Activated CD4-positive, alpha-beta T cell treated with anti-CD3 and anti-CD28 coated beads for 36 hours (primary cell): ENCODE measurements at regions not wholly inside any gene's neighbourhood (a gene's known extent, or its start where the extent isn't known, plus 50 kb on each side); places are given as distances from the start of the nearest gene placed in this dataset.
A peak's percentile ranks its signal among the peaks of the same experiment; 100 is the strongest.

ENCODE experiments used
- ATAC-seq: fragments of 200-7000 bp; cut with Tn5 transposase; one replicate; pipeline ENCODE4 v1.10.0; 2021; ENCODE audit warnings: mild to moderate bottlenecking, moderate library complexity
- CTCF ChIA-PET: fragments of 350-600 bp; sonication (Branson Sonifier 250); formaldehyde crosslinking; loops from one replicate; lab custom pipeline; 2021; ENCODE audit warnings: antibody characterized with exemption; lab: Charles Lee
- POLR2A ChIA-PET: fragments of 350-600 bp; sonication (Branson Sonifier 250); formaldehyde crosslinking; loops from one replicate; lab custom pipeline; 2021; ENCODE audit warnings: antibody characterized with exemption, inconsistent platforms; lab: Charles Lee
- DNase-seq: peaks from one replicate; pipeline ENCODE4 v3.0.0-alpha.2; 2020
- H3K27ac Mint-ChIP-seq: one replicate; pipeline ENCODE4 v1.8.0; 2021; ENCODE audit warnings: mixed read lengths
- H3K27me3 Mint-ChIP-seq: one replicate; pipeline ENCODE4 v1.8.0; 2021; ENCODE audit warnings: mixed read lengths
- H3K36me3 Mint-ChIP-seq: one replicate; pipeline ENCODE4 v1.8.0; 2021; ENCODE audit warnings: low read depth, mixed read lengths
- H3K4me1 Mint-ChIP-seq: one replicate; pipeline ENCODE4 v1.8.0; 2021; ENCODE audit warnings: mixed read lengths
- H3K4me3 Mint-ChIP-seq: one replicate; pipeline ENCODE4 v1.8.0; 2021; ENCODE audit warnings: mild to moderate bottlenecking, moderate library complexity, mixed read lengths
- H3K9me3 Mint-ChIP-seq: one replicate; pipeline ENCODE4 v1.8.0; 2021; ENCODE audit warnings: low read depth, mixed read lengths
- intact Hi-C, 2 experiments: fragments of 100-400 bp; cut with DNase I in 1 of 2; cut with micrococcal nuclease in 1 of 2; formaldehyde crosslinking; loops; one replicate each; pipeline versions ENCODE4 v1.14.2 to v1.15.1; 2022 to 2024; cut with DNase I, micrococcal nuclease

GRCh38 chr2:120936476-120937334 lies 201.0 kb downstream of the GLI2 start:
- intact Hi-C loops, result no loop called here
- H3K9me3 Mint-ChIP-seq, result no peaks in the 10 kb centered on the region
- POLR2A ChIA-PET, result no interaction called here
- H3K4me3 Mint-ChIP-seq, result no peak overlapping the region
- H3K27me3 Mint-ChIP-seq, result no peaks in the 10 kb centered on the region
- H3K4me1 Mint-ChIP-seq, result peaks cover 3% of the 10 kb centered on the region
- no peaks in the 10 kb centered on the region for H3K36me3 Mint-ChIP-seq
- CTCF ChIA-PET, result interaction anchor here (0.7 kb wide), 1 partner anchor 416 kb away, joined by 3 read pairs; no protein-coding TSS in a partner anchor
- no peak for DNase-seq
- H3K27ac Mint-ChIP-seq, result no peak overlapping the region
- ATAC-seq, result no peak

GRCh38 chr2:120937686-120938044 lies 202.0 kb downstream of the GLI2 start:
- intact Hi-C loops, result no loop called here
- ATAC-seq, result no peak
- Mint-ChIP-seq H3K27me3 (no peaks in the 10 kb centered on the region), H3K36me3 (no peaks in the 10 kb centered on the region), H3K9me3 (no peaks in the 10 kb centered on the region), H3K27ac (no peak overlapping the region), H3K4me1 (peaks cover 3% of the 10 kb centered on the region), H3K4me3 (no peak overlapping the region)
- ChIA-PET CTCF (no interaction called here), POLR2A (no interaction called here)
- DNase-seq, result no peak

- no peak for ATAC-seq
- H3K9me3 Mint-ChIP-seq, result no peaks in the 10 kb centered on the region
- no peak overlapping the region for H3K4me3 Mint-ChIP-seq
- ChIA-PET CTCF (no interaction called here), POLR2A (no interaction called here)
- intact Hi-C loops, result no loop called here
- peaks cover 3% of the 10 kb centered on the region for H3K4me1 Mint-ChIP-seq
- DNase-seq, result no peak
- H3K27ac Mint-ChIP-seq, result no peak overlapping the region
- no peaks in the 10 kb centered on the region for H3K27me3 Mint-ChIP-seq
- H3K36me3 Mint-ChIP-seq, result no peaks in the 10 kb centered on the region
Observed at GRCh38 chr2:120938045-120938771, 202.5 kb downstream of the GLI2 start.

GRCh38 chr2:120939595-120940318 lies 204.1 kb downstream of the GLI2 start:
- intact Hi-C loops, result no loop called here
- DNase-seq, result peak; percentile 18
- no peaks in the 10 kb centered on the region for H3K9me3 Mint-ChIP-seq
- POLR2A ChIA-PET, result no interaction called here
- H3K36me3 Mint-ChIP-seq, result no peaks in the 10 kb centered on the region
- CTCF ChIA-PET, result no interaction called here
- H3K4me1 Mint-ChIP-seq, result peaks cover 3% of the 10 kb centered on the region
- no peak overlapping the region for H3K4me3 Mint-ChIP-seq
- no peak overlapping the region for H3K27ac Mint-ChIP-seq
- no peak for ATAC-seq
- H3K27me3 Mint-ChIP-seq, result no peaks in the 10 kb centered on the region

- DNase-seq (no peak), ATAC-seq (no peak)
- intact Hi-C loops, result no loop called here
- H3K27me3 Mint-ChIP-seq, result no peaks in the 10 kb centered on the region
- ChIA-PET POLR2A (no interaction called here), CTCF (no interaction called here)
- no peaks in the 10 kb centered on the region for H3K36me3 Mint-ChIP-seq
- no peaks in the 10 kb centered on the region for H3K9me3 Mint-ChIP-seq
- no peak overlapping the region for H3K4me3 Mint-ChIP-seq
- H3K27ac Mint-ChIP-seq, result no peak overlapping the region
- H3K4me1 Mint-ChIP-seq, result peaks cover 3% of the 10 kb centered on the region
Observed at GRCh38 chr2:120940319-120940696, 204.6 kb downstream of the GLI2 start.

GRCh38 chr2:120940726-120941256 lies 205.1 kb downstream of the GLI2 start:
- intact Hi-C loops, result no loop called here
- Mint-ChIP-seq H3K36me3 (no peaks in the 10 kb centered on the region), H3K27me3 (no peaks in the 10 kb centered on the region), H3K4me3 (no peak overlapping the region), H3K27ac (no peak overlapping the region), H3K9me3 (no peaks in the 10 kb centered on the region), H3K4me1 (peaks cover 3% of the 10 kb centered on the region)
- ATAC-seq (no peak), DNase-seq (no peak)
- POLR2A ChIA-PET, result no interaction called here
- CTCF ChIA-PET, result no interaction called here

GRCh38 chr2:120941571-120942120 lies 206.0 kb downstream of the GLI2 start:
- intact Hi-C loops, result no loop called here
- DNase-seq, result no peak
- Mint-ChIP-seq H3K36me3 (no peaks in the 10 kb centered on the region), H3K4me1 (peaks cover 3% of the 10 kb centered on the region), H3K9me3 (no peaks in the 10 kb centered on the region), H3K27ac (no peak overlapping the region), H3K4me3 (no peak overlapping the region), H3K27me3 (no peaks in the 10 kb centered on the region)
- CTCF ChIA-PET, result no interaction called here
- no peak for ATAC-seq
- POLR2A ChIA-PET, result no interaction called here

- ChIA-PET CTCF (no interaction called here), POLR2A (no interaction called here)
- no peaks in the 10 kb centered on the region for H3K9me3 Mint-ChIP-seq
- no peak overlapping the region for H3K27ac Mint-ChIP-seq
- H3K27me3 Mint-ChIP-seq, result no peaks in the 10 kb centered on the region
- intact Hi-C loops, result no loop called here
- no peak overlapping the region for H3K4me3 Mint-ChIP-seq
- H3K4me1 Mint-ChIP-seq, result peaks cover 3% of the 10 kb centered on the region
- no peak for DNase-seq
- ATAC-seq, result no peak
- no peaks in the 10 kb centered on the region for H3K36me3 Mint-ChIP-seq
Observed at GRCh38 chr2:120942658-120943057, 207.0 kb downstream of the GLI2 start.

GRCh38 chr2:120943403-120944034 lies 207.9 kb downstream of the GLI2 start:
- no peak overlapping the region for H3K4me3 Mint-ChIP-seq
- H3K4me1 Mint-ChIP-seq, result peaks cover 3% of the 10 kb centered on the region
- ATAC-seq (no peak), DNase-seq (no peak)
- H3K27me3 Mint-ChIP-seq, result no peaks in the 10 kb centered on the region
- ChIA-PET CTCF (interaction anchor here (0.9 kb wide), 1 partner anchor 128 kb away, joined by 4 read pairs; no protein-coding TSS in a partner anchor), POLR2A (no interaction called here)
- no peaks in the 10 kb centered on the region for H3K9me3 Mint-ChIP-seq
- no peaks in the 10 kb centered on the region for H3K36me3 Mint-ChIP-seq
- no peak overlapping the region for H3K27ac Mint-ChIP-seq
- intact Hi-C loops, result no loop called here

- Mint-ChIP-seq H3K4me1 (peaks cover under 1% of the 10 kb centered on the region), H3K36me3 (no peaks in the 10 kb centered on the region), H3K27me3 (no peaks in the 10 kb centered on the region), H3K9me3 (no peaks in the 10 kb centered on the region), H3K27ac (no peak overlapping the region), H3K4me3 (no peak overlapping the region)
- ChIA-PET POLR2A (no interaction called here), CTCF (interaction anchor here (1.2 kb wide), 1 partner anchor 9 kb away, joined by 3 read pairs; no protein-coding TSS in a partner anchor)
- DNase-seq (no peak), ATAC-seq (no peak)
- intact Hi-C loops, result no loop called here
Observed at GRCh38 chr2:120944575-120944974, 208.9 kb downstream of the GLI2 start.

GRCh38 chr2:120945091-120945490 lies 209.4 kb downstream of the GLI2 start:
- intact Hi-C loops, result no loop called here
- Mint-ChIP-seq H3K27ac (no peak overlapping the region), H3K4me3 (no peak overlapping the region), H3K4me1 (no peaks in the 10 kb centered on the region), H3K36me3 (no peaks in the 10 kb centered on the region), H3K9me3 (no peaks in the 10 kb centered on the region), H3K27me3 (no peaks in the 10 kb centered on the region)
- no peak for DNase-seq
- ChIA-PET POLR2A (no interaction called here), CTCF (interaction anchor here (1.2 kb wide), 1 partner anchor 9 kb away, joined by 3 read pairs; no protein-coding TSS in a partner anchor)
- no peak for ATAC-seq
